ENCODE measurements at regions not wholly inside any gene's neighbourhood (a gene's known extent, or its start where the extent isn't known, plus 50 kb on each side); places are given as distances from the start of the nearest gene placed in this dataset.
A peak's percentile ranks its signal among the peaks of the same experiment; 100 is the strongest.

GRCh38 chr7:94284104-94284503 is 110.6 kb upstream of the COL1A2 start:
- no peak for TF ChIP-seq PAX5 (IDR thresholded peaks at IDR 0.05; ENCODE audit: insufficient read depth, low read length, severe bottlenecking)
- no peak for TF ChIP-seq TAF1 (IDR thresholded peaks at IDR 0.05; ENCODE audit: low read depth, low read length)
- no peak for TF ChIP-seq POLR2A (IDR thresholded peaks at IDR 0.05; ENCODE audit: low read depth, low read length)
- no peak for TF ChIP-seq POLR2AphosphoS5 (IDR thresholded peaks at IDR 0.05; ENCODE audit: low read depth, low read length)
- FAIRE-seq (no peak), DNase-seq (ENCODE audit: insufficient read length, low spot score) (no peak)

DNA sequence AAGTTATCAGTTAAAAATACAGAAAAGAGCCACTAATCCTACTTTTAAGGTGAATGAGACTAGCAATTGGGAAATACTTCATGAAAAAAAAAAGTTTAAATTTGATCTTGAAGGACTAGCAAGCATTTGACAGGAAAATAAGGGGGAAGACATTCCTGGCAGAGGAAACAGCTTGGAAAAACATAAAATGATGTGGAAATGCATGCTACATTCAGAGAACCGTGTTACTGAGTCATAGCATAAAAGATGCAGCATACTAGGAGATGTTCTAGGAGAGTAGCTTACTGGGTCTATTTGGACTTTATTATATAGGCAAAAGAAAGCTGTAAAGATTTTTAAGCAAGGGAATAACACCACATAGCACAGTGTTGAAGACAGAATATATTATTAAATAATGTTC is 108.6 kb upstream of the COL1A2 start:
- FAIRE-seq = no peak
- TF ChIP-seq PAX5 (IDR thresholded peaks at IDR 0.05; ENCODE audit: insufficient read depth, low read length, severe bottlenecking) (no peak), POU2F2 (IDR thresholded peaks at IDR 0.05; ENCODE audit: low read depth, low read length) (no peak), POLR2A (IDR thresholded peaks at IDR 0.05; ENCODE audit: low read depth, low read length) (no peak), SPI1 (IDR thresholded peaks at IDR 0.05; ENCODE audit: low read depth, low read length) (no peak), TAF1 (IDR thresholded peaks at IDR 0.05; ENCODE audit: low read depth, low read length) (no peak), POLR2AphosphoS5 (IDR thresholded peaks at IDR 0.05; ENCODE audit: low read depth, low read length) (no peak)
- no peak for DNase-seq (ENCODE audit: insufficient read length, low spot score)

- TF ChIP-seq SPI1 (IDR thresholded peaks at IDR 0.05; ENCODE audit: low read depth, low read length) (no peak), POU2F2 (IDR thresholded peaks at IDR 0.05; ENCODE audit: low read depth, low read length) (no peak), PAX5 (IDR thresholded peaks at IDR 0.05; ENCODE audit: insufficient read depth, low read length, severe bottlenecking) (no peak), POLR2AphosphoS5 (IDR thresholded peaks at IDR 0.05; ENCODE audit: low read depth, low read length) (no peak), POLR2A (IDR thresholded peaks at IDR 0.05; ENCODE audit: low read depth, low read length) (no peak), TAF1 (IDR thresholded peaks at IDR 0.05; ENCODE audit: low read depth, low read length) (no peak)
- DNase-seq (ENCODE audit: insufficient read length, low spot score) = no peak
- no peak for FAIRE-seq
These were observed 106.6 kb upstream of the COL1A2 start for GRCh38 chr7:94288096-94288495.

DNA sequence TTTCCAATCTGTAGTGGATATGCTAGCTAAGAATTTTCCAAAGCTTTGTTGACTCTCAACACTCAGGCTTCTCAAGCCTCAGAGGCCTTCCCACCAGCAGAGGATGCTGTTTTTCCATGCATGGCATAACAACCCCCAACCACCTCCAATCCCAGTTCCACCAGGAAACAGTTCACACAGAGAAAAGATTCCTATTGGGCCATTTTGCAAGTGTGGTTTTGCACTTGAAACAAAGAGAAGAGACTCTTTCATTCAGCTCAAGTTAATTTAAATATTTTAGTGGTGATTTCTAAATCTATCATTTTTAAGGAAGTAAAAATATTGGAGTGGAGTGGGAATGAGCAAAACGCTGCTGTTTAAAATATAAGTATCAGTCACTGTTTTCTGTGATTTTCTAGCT is 105.6 kb upstream of the COL1A2 start:
- FAIRE-seq (no peak), DNase-seq (ENCODE audit: insufficient read length, low spot score) (no peak)
- TF ChIP-seq POU2F2 (IDR thresholded peaks at IDR 0.05; ENCODE audit: low read depth, low read length) (no peak), PAX5 (IDR thresholded peaks at IDR 0.05; ENCODE audit: insufficient read depth, low read length, severe bottlenecking) (no peak), POLR2A (IDR thresholded peaks at IDR 0.05; ENCODE audit: low read depth, low read length) (no peak), SPI1 (IDR thresholded peaks at IDR 0.05; ENCODE audit: low read depth, low read length) (no peak), TAF1 (IDR thresholded peaks at IDR 0.05; ENCODE audit: low read depth, low read length) (no peak), POLR2AphosphoS5 (IDR thresholded peaks at IDR 0.05; ENCODE audit: low read depth, low read length) (no peak)

GRCh38 chr7:94294471-94295131 is 100.1 kb upstream of the COL1A2 start:
- TF ChIP-seq PAX5 (IDR thresholded peaks at IDR 0.05; ENCODE audit: insufficient read depth, low read length, severe bottlenecking) = no peak
- no peak for TF ChIP-seq POLR2A (IDR thresholded peaks at IDR 0.05; ENCODE audit: low read depth, low read length)
- peak; percentile 81 for TF ChIP-seq SPI1 (IDR thresholded peaks at IDR 0.05; ENCODE audit: low read depth, low read length)
- no peak for FAIRE-seq
- DNase-seq (ENCODE audit: insufficient read length, low spot score) = no peak

GRCh38 chr7:94295850-94296249 is 98.8 kb upstream of the COL1A2 start:
- no peak for TF ChIP-seq POLR2A (IDR thresholded peaks at IDR 0.05; ENCODE audit: low read depth, low read length)
- TF ChIP-seq SPI1 (IDR thresholded peaks at IDR 0.05; ENCODE audit: low read depth, low read length) = no peak
- TF ChIP-seq POLR2AphosphoS5 (IDR thresholded peaks at IDR 0.05; ENCODE audit: low read depth, low read length) = no peak
- TF ChIP-seq POU2F2 (IDR thresholded peaks at IDR 0.05; ENCODE audit: low read depth, low read length) = no peak
- FAIRE-seq (no peak), DNase-seq (ENCODE audit: insufficient read length, low spot score) (no peak)

GRCh38 chr7:94296881-94297280 is 97.8 kb upstream of the COL1A2 start:
- DNase-seq (ENCODE audit: insufficient read length, low spot score) (no peak), FAIRE-seq (no peak)
- no peak for TF ChIP-seq PAX5 (IDR thresholded peaks at IDR 0.05; ENCODE audit: insufficient read depth, low read length, severe bottlenecking)
- TF ChIP-seq SPI1 (IDR thresholded peaks at IDR 0.05; ENCODE audit: low read depth, low read length) = no peak

DNA sequence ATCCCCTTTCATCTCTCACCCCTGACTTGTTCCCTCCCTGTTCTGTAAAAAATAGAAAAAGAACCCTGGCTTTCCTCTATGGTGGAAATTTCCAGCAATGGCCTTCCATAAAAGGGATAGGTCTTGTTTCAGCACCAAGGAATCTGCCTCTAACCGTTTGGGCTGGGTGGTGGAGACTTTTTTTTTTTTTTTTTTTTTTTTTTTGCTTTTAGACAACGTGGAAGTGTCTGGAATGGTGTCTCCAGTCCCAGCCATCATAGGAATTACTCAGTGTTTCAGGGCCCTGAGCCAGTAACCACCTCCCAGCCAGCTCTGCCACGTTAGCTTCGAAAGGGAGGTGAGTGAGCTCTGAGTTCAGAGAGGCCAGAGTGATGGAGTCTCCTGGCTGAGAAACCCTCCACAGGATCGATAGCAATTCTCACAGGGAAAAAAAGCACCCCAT is 97.3 kb upstream of the COL1A2 start:
- no peak for TF ChIP-seq POLR2A (IDR thresholded peaks at IDR 0.05; ENCODE audit: low read depth, low read length)
- no peak for TF ChIP-seq PAX5 (IDR thresholded peaks at IDR 0.05; ENCODE audit: insufficient read depth, low read length, severe bottlenecking)
- no peak for TF ChIP-seq SPI1 (IDR thresholded peaks at IDR 0.05; ENCODE audit: low read depth, low read length)
- no peak for TF ChIP-seq POU2F2 (IDR thresholded peaks at IDR 0.05; ENCODE audit: low read depth, low read length)
- TF ChIP-seq TAF1 (IDR thresholded peaks at IDR 0.05; ENCODE audit: low read depth, low read length) = no peak
- no peak for TF ChIP-seq POLR2AphosphoS5 (IDR thresholded peaks at IDR 0.05; ENCODE audit: low read depth, low read length)
- DNase-seq (ENCODE audit: insufficient read length, low spot score) (no peak), FAIRE-seq (no peak)

- no peak for FAIRE-seq
- TF ChIP-seq SPI1 (IDR thresholded peaks at IDR 0.05; ENCODE audit: low read depth, low read length) = no peak
- no peak for TF ChIP-seq TAF1 (IDR thresholded peaks at IDR 0.05; ENCODE audit: low read depth, low read length)
- TF ChIP-seq POU2F2 (IDR thresholded peaks at IDR 0.05; ENCODE audit: low read depth, low read length) = no peak
- no peak for TF ChIP-seq POLR2AphosphoS5 (IDR thresholded peaks at IDR 0.05; ENCODE audit: low read depth, low read length)
- no peak for TF ChIP-seq POLR2A (IDR thresholded peaks at IDR 0.05; ENCODE audit: low read depth, low read length)
- TF ChIP-seq PAX5 (IDR thresholded peaks at IDR 0.05; ENCODE audit: insufficient read depth, low read length, severe bottlenecking) = no peak
- DNase-seq (ENCODE audit: insufficient read length, low spot score) = no peak
These were observed 95.8 kb upstream of the COL1A2 start for GRCh38 chr7:94298943-94299342.

DNA sequence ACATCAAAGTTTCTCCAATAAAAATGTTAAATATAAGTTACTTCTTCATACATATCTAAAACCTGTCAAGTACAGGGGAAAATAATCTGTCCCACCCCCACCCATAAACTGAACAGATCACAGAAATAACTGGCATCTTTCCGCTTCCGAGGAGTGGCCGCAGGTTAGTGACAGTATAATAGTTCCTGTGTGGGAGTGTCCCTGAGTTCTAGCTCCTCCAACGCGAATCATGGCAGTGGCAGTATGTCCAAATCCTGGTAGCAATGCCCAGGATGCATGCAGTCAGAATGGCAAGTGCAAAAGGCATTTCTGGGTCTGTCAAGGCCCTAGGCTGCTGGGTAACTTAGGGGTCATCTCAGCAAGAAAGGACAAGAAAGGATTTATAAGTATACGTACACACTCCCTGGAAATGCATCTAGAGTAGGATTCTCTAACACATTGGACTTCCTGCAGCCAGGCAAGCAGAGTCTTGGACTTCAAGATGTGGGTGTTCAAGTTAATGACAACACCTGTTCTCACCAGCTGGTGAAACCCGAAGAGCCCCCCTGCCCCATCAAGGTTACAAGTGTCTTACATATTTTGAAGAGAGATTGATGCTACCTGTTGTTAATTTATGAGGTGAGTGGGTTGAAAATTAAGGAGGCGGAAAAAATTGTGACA is 94.4 kb upstream of the COL1A2 start:
- FAIRE-seq = no peak
- DNase-seq (ENCODE audit: insufficient read length, low spot score) = no peak
- no peak for TF ChIP-seq POLR2A (IDR thresholded peaks at IDR 0.05; ENCODE audit: low read depth, low read length)
- TF ChIP-seq SPI1 (IDR thresholded peaks at IDR 0.05; ENCODE audit: low read depth, low read length) = no peak
- no peak for TF ChIP-seq TAF1 (IDR thresholded peaks at IDR 0.05; ENCODE audit: low read depth, low read length)
- TF ChIP-seq POU2F2 (IDR thresholded peaks at IDR 0.05; ENCODE audit: low read depth, low read length) = no peak
- no peak for TF ChIP-seq POLR2AphosphoS5 (IDR thresholded peaks at IDR 0.05; ENCODE audit: low read depth, low read length)

Data from GM12891 (cell line).